GM18519 (cell line): ENCODE measurements at regions not wholly inside any gene's neighbourhood (a gene's known extent, or its start where the extent isn't known, plus 50 kb on each side); places are given as distances from the start of the nearest gene placed in this dataset.

Source experiments
- ATAC-seq: cut with Tn5 transposase; IDR thresholded peaks from one replicate; pipeline ENCODE4 v1.9.1; 2021; ENCODE audit warnings: mild to moderate bottlenecking, moderate library complexity; ENCODE audit not compliant: unreplicated experiment, low FRiP score

DNA sequence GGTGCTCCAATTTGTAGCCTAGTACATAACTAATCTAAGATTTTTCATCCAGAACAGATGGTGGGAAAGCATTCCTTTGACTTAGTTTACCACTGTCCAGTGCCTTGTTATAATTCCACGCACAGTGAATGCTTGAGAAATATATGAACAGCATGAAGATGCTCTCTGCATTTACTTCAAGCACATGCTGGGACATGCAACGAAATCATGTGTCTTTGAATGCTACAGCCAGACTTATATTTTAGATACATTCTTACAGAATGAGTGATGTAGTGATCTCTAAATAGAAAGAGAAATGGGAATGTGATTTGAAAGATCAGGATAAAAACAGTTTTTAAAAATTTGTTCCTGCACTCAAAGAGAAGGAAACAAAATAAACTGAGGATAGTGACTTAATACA lies 398.3 kb downstream of the FBXO15 start:
- ATAC-seq = no peak

DNA sequence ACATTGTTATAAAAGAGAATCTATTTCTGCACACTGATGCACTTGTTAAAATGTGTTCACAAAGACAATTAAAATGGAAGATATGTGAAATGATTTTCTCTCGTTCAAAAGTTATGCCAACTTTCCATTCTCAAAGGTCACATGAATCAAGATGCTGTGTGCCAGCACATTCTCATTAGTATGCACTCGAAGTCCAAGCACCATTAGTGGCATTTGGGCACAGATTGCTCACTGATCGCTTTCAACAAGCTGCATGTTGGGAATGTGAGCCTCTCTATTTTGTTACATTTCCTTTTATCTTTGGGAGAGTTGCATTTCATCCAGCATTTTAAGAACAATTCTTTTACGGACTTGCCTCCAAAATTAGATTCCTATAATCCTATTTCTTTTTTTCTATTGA lies 398.9 kb downstream of the FBXO15 start:
- no peak for ATAC-seq

GRCh38 chr18:73746101-73746500 lies 401.5 kb downstream of the FBXO15 start:
- no peak for ATAC-seq

GRCh38 chr18:73742957-73743356 lies 404.7 kb downstream of the FBXO15 start:
- no peak for ATAC-seq

DNA sequence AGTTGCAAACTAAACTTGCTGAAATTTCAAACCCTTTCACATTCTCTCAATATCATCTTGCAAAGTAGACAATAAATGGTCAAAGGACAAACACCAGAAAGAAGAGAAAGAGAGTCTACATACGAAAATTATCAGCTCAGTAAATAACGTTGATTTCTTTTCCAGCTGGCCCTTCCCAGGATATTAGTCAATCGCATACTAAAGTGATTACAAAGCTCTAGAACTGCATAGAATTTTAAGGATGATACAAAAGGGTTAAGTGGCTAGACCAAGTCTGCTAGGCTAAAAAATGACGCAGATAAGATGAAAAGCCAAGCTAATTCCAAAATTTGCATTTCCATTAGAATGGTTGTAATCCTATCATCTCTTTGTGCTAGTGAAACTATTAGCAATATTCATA lies 405.7 kb downstream of the FBXO15 start:
- no peak for ATAC-seq

DNA sequence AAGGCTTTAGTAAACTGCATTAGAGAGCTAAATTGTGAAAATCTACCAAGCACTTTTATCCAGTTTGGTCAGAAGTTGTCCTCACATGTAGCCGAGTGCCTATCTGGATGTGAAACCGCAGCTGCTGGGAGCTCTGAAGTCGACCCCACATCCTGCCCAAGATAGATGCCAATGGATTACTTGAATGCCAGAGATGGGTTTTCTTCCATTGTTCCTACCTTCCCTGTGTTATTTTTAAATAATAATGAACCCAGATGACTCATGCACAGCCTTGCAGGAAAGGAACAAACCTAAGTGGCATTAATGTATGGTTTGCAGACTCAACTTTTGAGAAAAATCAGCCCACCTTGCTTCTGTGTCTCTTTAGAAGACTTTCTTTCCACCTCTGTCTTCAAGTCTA lies 408.5 kb downstream of the FBXO15 start:
- ATAC-seq = no peak

DNA sequence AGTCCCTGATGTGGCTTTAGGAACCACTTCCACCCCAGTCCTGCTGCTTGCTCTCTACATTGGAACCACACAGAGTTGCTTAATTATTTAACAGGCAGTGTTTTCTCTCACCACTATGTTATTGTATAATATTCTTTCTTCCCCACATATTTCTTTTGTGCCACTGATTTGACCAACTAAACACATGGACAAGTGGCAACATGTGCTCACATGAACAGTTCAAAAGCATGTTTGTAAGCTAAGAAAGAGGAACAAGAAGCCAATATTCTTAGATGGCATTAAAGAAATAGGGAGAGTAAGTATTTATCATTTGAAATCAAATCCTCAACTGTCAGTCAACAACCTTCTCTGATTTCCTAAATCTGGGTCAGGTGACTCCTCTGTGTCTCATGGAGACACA lies 409.6 kb downstream of the FBXO15 start:
- no peak for ATAC-seq

- ATAC-seq = no peak
These were observed 411.8 kb downstream of the FBXO15 start for GRCh38 chr18:73735836-73736235.

DNA sequence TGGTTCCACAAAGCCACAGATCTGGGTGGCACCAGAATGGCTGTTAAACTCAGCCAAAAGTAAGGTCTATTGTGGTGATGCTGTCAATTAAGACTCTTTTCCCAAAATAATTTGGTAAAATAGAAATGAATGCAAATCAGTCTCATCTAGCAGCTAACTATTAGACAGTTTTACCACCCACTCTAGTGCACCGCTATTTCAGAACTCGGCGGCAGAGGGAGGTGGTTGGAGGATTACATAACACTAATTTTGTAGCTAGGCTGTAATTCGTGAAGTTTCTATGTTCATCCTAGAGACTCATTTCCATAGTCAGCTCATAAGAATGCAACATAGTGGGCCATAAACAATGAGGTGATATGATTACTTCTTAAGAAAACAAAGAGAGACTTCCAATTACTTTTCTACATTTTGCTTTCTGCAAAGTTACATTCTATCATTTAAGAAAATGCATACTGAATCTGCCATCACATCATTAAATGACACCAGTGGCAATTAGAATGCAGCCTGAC lies 413.8 kb downstream of the FBXO15 start:
- ATAC-seq = no peak

DNA sequence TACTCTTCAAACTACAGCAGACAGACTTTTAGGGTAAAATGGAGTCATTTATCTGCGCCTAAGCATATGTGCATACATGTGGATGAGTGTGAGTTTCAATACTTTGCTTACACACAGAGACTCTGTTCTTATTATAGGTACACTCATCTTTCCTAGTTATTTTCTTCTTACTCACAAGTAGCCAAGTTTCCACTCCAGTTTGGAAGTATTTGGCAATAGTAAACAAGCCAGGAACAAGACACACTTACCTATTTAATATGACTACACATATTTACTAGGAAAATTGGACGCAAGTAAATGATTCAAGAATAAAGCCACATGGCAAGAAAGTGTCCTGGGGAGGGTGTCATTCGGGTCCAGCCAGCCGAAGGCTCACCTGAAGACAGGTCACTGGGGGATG lies 414.3 kb downstream of the FBXO15 start:
- ATAC-seq = no peak

DNA sequence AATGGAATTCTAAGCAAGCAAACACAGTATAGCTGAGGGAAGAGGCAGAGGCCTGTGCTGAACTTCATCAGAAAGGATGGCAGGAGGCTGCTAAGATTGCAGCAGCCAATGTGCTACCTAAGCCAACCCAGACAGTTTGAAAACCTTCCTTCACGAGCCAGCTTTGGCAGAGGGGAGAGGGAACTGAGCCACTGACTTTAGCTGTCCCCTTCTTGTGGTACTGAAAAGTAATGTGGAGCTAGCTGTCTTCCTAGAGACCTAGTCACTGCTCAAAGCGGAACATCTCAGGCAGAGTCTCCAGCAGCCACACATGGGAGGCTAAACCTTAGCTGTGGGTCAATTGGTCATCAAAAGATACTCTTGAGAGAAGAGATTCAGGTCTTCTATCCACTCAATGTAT lies 419.0 kb downstream of the FBXO15 start:
- no peak for ATAC-seq

GRCh38 chr18:73724958-73725357 lies 422.7 kb downstream of the FBXO15 start:
- no peak for ATAC-seq

DNA sequence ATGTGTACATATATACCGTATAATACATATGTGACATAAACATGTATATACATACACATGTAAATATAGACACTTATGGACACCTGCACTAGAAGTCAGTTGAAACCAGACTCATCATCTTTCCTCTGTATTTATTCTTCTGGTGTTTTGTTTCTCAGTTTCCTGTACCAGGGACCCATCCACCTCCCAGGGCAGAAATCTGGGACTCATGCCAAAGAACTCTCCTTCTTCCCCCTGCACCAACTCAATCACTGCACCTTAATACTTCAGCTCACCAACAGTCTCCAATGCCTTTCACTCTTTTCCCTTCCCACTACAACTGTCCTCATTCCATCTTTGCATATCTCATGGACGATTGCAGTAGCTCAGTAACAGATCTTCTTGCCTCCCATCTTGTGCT lies 428.0 kb downstream of the FBXO15 start:
- ATAC-seq = no peak

DNA sequence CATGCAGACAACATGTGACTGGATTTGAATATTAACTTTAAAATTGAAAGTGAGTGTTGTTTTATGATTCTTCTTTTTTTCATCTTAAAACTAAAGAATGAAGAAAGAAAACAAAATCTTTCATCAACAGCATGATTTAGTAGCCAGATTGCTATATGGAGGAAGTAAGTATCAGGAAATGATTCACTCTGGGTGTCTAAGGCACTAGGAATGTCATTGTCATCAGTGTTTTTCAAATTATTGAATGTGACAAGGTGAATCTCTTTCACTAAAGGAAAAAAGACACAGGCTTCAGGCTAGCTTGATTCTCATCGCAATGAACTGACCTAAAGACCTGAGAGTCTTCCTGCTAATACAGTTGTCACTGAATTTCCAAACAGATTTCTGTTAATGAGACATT lies 430.1 kb downstream of the FBXO15 start:
- no peak for ATAC-seq

GRCh38 chr18:73715210-73715670 lies 432.4 kb downstream of the FBXO15 start:
- ATAC-seq = no peak

GRCh38 chr18:73714466-73714865 lies 433.2 kb downstream of the FBXO15 start:
- no peak for ATAC-seq

DNA sequence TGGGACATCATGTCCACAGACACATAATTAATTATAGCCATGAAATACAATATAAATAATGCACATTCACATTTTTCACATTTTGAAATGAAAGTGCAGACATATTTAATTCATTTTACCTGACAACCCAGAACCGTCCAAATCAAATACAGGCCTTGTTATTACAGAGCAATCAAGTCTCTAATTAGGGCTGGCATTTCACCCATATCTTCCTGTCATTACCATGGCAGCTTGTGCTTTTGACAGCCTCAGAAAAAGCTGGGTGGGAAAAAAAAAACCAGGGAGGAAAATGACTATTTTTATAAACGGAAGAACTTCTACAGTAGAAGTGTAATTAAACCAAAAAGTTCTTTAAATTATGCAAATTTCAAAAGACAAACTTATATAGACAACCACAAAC lies 436.4 kb downstream of the FBXO15 start:
- no peak for ATAC-seq

DNA sequence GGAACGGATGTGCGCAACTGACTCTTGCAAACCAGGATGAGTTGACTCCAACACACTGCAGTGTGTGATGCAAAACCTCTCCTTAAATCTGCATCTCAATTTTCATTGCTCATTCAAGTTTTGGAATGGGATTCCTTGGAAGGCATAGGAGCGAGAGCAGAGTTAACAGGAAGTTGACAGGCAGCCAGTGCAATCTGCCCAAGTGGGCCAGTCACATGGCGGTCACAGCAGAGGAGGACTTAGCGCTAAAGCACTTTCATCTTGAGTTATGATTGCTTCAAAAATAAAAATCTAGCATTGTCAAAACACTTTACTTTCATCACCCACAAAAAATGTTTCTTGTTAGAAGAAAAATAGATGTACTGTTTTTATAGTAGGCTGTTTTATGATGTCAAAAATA lies 439.0 kb downstream of the FBXO15 start:
- ATAC-seq = no peak

GRCh38 chr18:73707035-73707434 lies 440.6 kb downstream of the FBXO15 start:
- no peak for ATAC-seq

- no peak for ATAC-seq
These were observed 450.3 kb downstream of the FBXO15 start for GRCh38 chr18:73697353-73697752.

- no peak for ATAC-seq
These were observed 450.9 kb downstream of the FBXO15 start for GRCh38 chr18:73696698-73697097.

- no peak for ATAC-seq
These were observed 451.5 kb downstream of the FBXO15 start for GRCh38 chr18:73696171-73696570.

- ATAC-seq = no peak
These were observed 454.5 kb downstream of the FBXO15 start for GRCh38 chr18:73693091-73693490.
